ENCODE measurements at regions not wholly inside any gene's neighbourhood (a gene's known extent, or its start where the extent isn't known, plus 50 kb on each side); places are given as distances from the start of the nearest gene placed in this dataset.

DNA sequence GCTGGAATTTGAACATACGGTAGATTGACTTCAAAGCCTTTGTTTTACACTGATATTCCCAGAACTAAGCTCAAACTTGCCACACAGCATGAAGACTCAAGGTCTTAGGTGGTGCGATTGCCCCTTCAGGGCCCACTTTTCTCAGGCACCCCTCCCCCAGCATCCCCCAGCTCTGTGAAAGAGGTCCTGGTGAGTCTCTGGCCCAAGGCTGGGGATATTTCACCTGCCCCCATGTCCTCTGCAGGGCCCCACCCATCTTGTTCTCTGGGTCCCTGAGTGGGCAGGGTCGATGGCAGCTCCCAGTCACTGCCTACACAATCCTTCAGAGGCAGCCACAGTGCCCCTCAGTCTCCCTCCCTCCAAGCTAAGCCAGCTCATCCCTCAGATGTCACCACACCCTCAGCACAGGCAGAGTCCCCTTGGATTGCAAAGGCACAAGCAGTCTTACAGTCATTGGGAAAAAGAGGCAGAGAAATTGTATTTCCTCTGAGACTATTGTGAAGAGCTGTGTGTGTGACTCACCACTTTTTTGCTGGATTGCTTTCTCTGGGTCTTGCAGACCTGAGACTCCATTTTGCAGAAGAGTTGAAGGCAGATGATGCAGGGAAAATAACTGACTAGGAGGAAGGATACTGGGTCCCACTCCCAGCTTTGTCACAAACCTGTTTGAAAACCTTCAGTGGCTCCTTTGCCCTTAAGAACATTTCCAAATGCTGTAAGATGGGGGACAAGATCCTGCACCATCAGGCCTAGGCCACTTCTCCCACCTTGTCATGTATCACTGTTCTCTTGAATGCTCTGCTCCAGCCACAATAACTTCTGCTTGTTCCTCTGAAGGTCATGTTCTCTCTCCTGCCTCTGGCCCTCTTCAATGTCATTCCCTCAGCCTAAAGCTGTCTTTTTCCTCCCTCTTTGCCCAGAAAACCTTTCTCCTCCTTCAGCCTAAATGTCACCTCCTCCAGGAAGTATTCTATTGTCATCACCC lies 119.1 kb upstream of the GRIK3 start:
- TF ChIP-seq, protein P1, sequence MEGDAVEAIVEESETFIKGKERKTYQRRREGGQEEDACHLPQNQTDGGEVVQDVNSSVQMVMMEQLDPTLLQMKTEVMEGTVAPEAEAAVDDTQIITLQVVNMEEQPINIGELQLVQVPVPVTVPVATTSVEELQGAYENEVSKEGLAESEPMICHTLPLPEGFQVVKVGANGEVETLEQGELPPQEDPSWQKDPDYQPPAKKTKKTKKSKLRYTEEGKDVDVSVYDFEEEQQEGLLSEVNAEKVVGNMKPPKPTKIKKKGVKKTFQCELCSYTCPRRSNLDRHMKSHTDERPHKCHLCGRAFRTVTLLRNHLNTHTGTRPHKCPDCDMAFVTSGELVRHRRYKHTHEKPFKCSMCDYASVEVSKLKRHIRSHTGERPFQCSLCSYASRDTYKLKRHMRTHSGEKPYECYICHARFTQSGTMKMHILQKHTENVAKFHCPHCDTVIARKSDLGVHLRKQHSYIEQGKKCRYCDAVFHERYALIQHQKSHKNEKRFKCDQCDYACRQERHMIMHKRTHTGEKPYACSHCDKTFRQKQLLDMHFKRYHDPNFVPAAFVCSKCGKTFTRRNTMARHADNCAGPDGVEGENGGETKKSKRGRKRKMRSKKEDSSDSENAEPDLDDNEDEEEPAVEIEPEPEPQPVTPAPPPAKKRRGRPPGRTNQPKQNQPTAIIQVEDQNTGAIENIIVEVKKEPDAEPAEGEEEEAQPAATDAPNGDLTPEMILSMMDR (conservative IDR thresholded peaks at IDR 0.05): no peak
- no peak for TF ChIP-seq ZFX (IDR thresholded peaks at IDR 0.05)
